ENCODE measurements at regions not wholly inside any gene's neighbourhood (a gene's known extent, or its start where the extent isn't known, plus 50 kb on each side); places are given as distances from the start of the nearest gene placed in this dataset.
A peak's percentile ranks its signal among the peaks of the same experiment; 100 is the strongest.

DNA sequence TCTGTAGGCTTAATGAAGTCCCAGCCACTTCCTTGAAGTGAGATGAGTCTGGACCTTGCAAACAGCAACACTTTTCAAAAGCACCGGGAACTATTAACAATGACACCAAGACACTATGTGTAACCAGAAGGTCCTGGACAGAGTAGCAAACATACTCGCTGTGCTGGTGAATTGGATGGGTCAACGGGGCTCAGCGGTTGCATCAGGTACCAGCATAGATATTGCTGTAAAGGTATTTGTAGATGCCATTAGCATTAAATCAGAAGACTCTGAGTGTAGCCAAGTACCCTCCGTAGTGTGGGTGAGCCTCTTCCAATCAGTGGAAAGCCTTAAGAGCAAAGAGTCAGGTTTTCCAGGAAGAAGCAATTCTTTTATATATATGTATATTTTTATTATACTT, 140.5 kb downstream of the IRX2 start:
- DNase-seq (ENCODE audit: insufficient read length, low spot score) (no peak), FAIRE-seq (no peak)

DNA sequence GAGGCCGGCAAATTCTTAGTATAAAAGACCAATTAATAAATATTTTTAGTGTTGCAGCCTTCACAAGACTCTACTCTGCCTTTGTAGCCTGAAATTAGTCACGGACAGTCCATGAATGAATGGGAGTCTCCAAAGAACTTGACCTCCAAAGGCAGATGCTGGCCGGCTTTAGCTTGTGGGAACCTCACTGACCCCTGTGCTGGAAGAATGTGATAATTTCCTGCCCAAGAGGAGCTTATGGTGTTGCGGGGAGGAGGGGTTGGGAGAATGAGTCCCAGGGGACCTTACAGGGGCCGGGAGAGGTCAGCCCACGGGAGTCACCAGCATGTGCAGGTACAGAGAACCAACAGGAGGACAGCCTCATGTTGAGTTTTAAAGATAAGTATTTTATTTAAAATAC, 143.1 kb downstream of the IRX2 start:
- FAIRE-seq (no peak), DNase-seq (ENCODE audit: insufficient read length, low spot score) (no peak)

DNA sequence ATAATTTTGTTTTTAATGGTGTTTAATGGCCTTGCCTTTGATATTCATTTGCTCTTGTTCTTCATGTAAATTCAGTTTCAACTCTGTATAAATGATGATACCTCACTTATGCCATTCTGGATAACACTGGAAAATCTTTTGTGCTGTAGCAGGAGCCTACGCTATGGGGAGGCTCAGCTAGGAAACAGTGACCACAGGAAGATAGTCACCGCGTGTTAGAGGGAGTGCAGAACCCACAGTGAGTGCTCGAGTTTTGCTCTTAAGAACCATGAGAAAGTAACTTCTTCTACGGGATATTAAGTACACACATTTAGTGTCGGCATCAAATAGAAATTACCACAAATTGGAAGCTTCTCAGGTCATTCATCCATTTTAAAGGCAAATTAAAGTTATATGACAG, 143.9 kb downstream of the IRX2 start:
- DNase-seq (ENCODE audit: insufficient read length, low spot score) (no peak), FAIRE-seq (no peak)

DNA sequence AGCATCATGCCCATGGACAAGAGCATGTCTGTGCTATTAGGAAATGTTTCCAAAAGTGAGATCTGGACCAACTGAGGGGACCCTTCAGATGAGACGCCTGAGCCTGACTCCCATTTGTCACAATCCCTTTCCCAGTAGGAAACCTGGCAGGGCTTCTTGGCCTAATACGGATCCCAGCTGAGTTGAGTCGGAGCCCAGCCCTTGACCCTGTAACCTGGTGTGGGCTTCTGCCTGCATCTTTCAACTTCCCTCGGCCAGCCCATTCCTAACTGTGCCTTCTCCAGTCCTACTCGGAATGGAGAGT, 148.3 kb downstream of the IRX2 start:
- DNase-seq (ENCODE audit: insufficient read length, low spot score) = no peak
- no peak for FAIRE-seq

DNA sequence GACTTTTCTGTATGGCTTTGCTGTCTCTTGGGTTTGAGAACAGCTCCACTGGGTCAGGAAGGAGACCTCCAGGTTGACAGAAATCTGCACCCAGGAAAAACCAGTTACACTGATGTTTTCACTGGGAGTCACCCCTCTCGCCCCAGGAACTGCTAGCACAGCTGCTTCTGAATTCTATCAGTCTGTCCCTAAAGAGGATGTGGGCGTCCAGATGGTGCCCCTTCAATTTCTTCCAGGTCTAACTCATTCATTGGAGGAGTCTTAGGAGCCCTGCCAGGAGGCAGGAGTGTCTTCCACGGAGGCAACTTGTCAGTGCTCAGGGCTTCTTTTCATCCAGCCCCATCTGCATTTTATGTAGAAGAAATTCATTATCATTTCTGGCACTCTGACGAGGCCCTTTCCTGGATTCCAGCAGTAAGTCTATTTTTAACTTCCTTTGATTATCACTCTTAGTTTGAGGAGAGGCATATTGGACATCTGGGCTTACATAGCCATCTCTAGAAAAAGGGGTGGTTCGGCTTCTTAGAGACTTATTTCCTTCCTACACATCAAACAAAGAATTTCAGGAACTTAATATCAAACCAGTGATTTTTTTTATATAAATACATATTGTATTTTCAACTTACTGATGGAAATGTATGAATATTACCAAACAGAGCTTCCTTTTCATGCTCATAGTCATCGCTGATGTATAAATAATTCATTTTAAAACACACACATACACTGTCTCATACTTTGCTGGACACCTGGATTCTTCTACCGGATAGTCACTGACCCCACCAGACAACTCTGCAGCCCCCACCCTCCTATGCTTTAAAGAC, 148.8 kb downstream of the IRX2 start:
- DNase-seq (ENCODE audit: insufficient read length, low spot score) = no peak
- FAIRE-seq = no peak

DNA sequence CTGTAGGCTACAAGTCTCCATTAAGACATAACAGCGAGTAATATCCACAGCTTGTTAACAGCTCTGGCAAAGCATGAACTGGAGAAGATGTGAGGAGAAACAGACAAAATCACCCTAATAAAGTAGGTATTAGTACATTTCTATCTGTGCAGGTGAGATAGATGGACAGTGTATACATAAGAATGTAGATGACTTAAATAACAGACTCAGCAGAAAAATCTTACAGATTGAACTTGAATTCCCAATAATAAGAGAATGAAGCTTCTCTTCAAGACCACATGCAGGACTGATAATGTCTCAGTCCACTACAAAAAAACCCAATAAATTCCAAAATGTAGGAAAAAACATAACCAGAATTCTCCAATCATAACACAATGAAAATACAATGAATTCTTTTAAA, 153.0 kb downstream of the IRX2 start:
- no peak for FAIRE-seq
- no peak for DNase-seq (ENCODE audit: insufficient read length, low spot score)

DNA sequence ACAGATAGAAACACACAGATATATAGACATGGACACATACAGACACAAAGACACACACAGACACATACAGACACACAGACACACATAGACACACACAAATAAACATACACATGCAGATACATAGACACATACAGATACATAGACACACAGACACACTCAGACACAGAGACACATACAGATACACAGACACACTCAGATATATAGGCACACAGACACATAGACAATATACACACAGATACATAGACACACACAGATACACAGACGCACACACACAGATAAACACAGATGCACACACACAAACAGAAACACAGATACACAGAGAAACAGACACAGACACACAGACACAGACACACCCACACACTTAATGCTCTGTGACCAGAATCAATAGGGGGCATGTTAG, 156.8 kb downstream of the IRX2 start:
- DNase-seq (ENCODE audit: insufficient read length, low spot score) (no peak), FAIRE-seq (no peak)

DNA sequence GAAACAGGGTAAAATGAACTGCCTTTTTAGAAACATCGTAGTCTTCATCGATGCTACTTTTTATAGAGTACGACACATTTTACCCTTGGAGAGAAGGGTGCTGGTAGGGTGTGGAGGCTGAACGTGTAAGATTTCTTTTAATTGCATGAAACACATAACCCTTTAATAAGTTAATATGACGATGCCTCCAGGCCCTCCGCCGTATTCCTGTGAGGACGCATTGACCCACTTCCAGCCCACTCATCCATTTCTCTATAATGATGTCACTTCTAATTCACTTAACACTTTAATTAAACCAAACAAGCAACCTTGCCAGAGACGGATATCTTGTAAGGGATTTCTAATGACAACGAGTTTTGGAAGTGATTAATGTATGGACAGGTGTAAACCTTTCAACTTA, 158.7 kb downstream of the IRX2 start:
- no peak for FAIRE-seq

DNA sequence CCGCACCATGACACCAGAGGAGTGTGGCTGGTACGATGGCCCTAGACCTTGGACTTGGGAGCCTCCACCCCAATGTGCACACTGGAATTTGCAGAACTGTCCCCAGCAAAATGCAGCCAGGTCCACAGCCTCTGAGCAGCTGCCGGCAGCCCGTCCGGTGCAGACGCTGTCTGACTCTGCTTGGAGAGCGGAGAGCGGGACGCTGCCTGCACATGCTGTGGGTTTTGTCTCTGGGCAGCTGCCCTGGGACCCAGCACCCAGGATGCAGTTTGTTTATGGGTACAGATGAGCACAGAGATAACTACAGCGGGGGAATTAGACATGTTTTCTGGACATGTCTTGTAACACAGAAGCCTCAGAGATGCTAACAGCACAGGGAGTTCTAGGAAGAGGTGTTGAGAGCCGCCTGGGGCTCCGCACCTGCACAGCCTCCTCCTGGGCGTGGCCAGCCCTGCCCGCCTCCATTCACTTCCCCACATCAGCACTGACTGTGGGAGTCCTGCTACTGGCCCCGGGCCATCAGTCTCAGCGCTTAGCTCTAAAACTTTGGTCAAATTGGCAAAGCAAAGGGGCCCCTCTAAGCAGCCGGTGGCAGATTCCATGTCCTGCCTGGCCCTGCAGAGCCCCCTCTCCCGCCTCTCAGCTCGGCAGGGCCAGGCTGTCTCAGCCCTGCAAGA, 159.6 kb downstream of the IRX2 start:
- DNase-seq (ENCODE audit: insufficient read length, low spot score) (no peak), FAIRE-seq (no peak)

More for the DNA sequence above, 158.7 kb downstream of the IRX2 start:
- DNase-seq (ENCODE audit: insufficient read length, low spot score) = no peak

DNA sequence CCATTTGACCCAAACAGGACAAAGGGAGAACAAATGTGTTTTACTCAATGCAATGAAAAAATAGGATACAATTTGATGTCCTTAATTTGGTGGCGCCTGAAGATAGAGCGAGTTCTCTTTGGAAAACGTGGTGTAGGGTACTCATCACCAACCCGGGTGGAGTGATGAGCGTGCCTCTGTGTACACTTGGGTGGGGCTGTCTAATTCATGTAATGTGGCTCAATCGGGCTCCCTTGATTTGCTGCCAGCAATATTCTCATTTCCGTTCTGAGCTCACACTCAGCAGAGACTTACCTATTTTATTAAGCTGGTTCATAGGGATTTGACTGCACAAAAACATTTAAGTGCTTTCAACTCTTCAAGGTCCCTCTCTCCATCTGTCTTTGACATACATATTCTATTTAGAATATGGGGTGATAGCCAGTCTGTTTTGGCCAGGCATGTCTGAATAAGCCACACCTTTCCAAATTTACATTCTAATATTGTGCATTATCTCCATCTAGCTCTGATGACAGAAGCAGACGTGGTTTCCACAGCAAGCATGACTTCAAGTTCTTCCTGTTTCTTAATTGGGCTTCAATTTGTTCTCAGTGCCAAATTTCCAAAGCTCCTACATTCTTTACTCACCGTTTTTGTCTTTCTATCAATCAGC, 162.5 kb downstream of the IRX2 start:
- no peak for FAIRE-seq
- no peak for DNase-seq (ENCODE audit: insufficient read length, low spot score)

DNA sequence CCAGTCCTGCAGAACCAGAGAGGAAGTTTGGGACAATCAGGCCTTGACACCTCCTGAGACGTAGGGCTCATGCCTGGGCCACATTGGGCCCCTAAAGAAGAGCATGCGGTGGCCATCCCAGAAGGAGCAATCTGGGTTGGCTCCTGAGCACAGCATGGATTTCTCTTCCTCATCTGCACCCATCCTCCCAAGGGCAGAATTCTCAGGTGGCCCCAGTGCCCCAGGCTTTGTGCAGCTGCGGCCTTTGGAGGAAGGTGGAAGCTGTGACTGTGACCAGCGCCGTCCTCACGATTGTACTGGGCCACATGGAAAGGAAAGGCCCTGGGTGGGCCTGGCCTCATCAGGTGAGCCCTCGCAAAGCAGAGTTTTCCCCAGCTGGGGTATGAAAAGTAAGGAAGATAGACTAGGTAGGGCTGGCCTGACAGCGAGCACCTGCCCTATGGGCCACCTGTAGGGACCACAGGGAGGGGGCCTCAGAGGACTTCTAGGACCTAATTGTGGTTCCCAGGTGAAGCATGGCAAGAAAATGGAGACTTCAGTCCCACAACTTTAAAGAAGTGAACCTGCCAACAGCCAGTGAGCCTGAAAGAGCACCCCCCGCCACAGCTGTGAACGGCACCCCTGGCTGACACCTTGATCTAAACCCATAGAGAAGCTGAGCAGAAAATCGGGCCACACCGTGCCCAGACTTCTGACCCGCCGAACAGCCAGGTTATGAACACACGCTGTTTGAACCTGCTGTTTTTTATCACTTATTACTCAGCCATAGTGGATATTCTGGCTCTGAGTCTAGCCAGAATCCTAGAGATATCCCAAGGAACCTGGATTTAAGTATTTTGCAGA, 164.1 kb downstream of the IRX2 start:
- FAIRE-seq (no peak), DNase-seq (ENCODE audit: insufficient read length, low spot score) (no peak)

DNA sequence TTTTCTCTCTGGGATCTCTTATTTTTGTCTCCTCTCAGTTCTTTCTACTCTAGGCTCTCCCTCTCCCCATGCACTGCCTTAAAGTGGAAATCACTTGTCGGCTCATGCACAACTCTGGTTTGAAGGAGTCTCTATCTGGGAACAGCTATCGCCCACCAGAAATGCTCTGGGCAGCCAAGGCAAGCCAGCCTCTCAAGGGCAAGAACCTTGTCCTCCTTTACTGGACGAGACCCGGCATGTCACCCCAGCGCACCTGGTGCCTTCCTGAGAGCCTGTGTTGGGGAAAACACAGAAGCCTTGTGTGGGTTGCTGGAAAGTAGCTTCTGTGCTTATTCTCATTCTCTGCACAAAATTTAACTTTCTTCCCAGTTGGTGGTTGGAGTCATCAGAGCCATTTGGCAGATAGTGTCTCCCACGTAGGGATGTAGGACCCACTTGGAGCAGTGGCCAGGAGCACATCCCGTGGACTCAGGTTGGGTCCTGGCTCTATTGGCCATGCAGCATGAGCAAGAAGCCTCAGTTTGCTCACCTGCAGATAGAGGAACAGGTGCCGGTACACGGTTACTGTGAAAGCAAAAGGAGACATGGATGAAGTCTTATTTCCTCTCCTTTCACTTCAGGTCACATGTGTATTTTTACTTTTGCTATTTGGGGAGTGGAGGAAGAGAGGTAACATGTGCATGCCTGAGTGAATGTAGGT, 165.3 kb downstream of the IRX2 start:
- FAIRE-seq (no peak), DNase-seq (ENCODE audit: insufficient read length, low spot score) (no peak)

DNA sequence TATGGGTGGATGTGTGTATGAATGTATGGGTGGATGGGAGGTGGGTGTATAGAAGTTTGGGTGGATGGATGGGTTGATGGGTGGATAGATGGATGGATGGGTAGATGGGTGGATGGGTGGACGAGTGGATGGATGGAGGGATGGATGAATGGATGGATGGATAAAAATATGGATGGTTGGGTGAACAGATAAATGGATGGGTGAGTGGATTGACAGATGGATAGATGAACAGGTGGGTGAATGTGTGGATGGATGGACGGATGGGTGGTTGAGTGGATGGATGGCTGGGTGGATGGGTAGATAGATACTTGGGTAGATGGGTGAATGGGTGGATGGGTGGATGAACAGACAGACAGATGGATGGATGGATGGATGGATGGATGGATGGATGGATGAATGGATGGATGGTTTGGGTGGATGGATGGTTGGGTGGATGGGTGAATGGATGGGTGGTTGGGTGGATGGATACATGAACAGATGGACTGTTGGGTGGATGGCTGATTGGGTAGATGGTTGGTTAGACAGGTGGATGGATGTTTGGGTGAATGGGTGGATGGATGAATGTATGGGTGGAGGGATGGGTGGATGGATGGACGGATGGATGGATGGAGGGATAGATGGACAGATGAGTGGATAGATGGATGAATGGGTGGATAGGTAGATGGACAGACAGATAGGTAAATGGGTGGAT, 166.8 kb downstream of the IRX2 start:
- DNase-seq (ENCODE audit: insufficient read length, low spot score) (no peak), FAIRE-seq (peak; percentile 26)

DNA sequence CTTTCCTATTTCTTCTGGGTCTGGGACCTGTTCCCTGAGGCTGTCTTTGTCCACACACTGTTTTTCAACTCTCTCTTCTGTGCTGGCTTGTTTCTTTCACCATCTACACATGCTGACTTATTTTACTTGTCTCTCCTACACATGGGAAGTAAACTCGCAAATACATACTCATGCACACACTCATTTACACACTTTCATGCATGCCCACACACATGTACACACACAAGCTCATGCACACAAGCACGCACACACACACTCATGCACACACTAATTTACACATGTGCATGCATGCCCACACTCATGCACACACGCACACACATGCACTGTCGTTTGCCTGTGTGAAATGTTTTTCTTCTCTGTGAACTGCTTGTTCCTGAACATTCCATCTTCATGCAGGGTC, 169.0 kb downstream of the IRX2 start:
- DNase-seq (ENCODE audit: insufficient read length, low spot score) (no peak), FAIRE-seq (peak; percentile 84)

DNA sequence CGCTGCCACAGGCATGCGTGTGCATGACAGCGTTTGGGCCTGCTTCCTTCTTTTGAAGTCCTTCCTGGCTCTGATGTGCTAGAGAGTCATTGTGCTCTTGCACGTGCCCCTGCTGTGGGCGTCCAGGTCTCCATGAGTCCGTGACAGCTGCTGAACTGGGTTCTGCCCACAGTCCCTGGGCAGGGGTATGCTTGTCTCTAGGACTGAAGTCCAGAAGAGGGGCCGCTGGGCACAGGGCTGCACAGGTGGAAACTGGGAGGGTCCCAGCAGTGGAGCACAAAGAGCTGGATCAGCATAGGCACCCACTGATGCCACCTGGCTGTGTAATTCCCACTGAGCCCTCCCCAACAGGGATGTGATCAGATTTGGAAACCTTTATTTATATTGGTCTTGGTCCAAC, 169.4 kb downstream of the IRX2 start:
- DNase-seq (ENCODE audit: insufficient read length, low spot score) (no peak), FAIRE-seq (no peak)

DNA sequence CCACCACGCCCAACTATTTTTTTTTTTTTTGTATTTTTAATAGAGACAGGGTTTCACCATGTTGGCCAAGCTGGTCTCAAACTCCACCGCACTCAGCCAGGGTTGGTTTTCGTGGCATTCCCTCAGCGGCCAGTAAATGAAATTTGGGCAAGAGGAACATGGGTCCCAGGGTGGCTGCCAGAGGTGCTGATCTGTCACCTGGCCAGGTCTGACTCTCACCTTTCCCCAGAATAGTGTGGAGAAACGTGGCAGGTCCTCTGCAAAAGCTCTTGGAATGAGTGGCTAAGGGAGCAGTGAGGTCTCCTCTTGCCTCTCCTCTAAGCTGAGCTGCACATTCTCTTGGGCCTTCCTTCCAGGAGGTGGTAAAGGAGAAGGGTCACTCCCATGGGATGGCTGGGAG, 170.1 kb downstream of the IRX2 start:
- DNase-seq (ENCODE audit: insufficient read length, low spot score) (no peak), FAIRE-seq (no peak)

DNA sequence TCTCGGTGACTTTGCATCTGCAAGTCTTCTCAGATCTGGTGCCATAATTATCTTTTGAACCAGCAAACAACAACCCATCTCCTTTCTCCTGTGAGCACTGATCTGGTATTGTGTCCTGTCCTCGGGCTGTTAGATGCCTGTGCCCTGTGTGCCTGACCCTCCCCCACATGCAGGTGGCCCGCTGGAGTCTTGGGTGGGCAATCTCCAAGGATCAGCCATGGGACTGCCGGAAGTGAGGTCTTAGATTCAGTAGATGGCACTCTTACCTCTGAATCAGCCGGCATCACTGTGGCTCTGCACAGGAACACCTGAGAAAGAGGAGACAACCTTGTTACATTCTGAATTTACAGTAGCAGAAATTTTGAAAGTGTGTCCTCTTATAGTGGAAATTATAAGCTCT, 172.4 kb downstream of the IRX2 start:
- DNase-seq (ENCODE audit: insufficient read length, low spot score) (no peak), FAIRE-seq (no peak)

DNA sequence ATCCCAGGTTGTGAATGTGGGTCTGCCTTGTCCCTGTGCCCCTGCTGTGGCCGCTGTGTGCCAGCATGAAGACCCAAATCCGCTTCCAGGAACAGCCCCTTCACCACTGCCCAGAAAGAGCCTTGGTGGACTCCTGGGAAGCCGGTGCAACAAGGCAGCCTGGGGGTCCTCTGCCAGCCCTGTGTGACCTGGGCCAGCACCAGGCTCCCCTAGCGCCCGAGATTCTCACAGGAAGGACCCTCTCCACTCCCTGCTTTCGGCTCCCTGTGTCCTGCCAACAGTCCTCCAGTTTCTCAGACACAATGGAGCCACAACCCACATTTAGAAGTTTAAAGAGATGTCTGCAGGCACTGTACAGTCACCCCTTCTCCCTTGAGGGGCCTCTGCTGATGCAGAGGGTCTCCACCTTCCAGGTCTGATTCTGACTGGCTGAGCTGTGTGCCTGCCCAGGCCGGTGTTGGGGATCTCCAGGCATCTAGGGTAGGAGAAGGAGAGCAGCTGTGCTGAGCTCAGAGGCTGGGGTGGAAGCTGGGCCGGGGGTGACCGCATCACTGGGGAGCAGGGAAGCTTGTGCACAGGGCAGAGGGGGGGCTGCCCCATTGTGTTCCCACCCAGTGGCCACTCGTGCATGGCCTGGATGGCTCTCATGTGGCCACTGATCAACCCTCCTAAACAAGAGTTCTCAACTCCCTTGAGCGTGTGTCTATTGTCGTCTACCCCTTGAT, 174.0 kb downstream of the IRX2 start:
- FAIRE-seq (no peak), DNase-seq (ENCODE audit: insufficient read length, low spot score) (no peak)

DNA sequence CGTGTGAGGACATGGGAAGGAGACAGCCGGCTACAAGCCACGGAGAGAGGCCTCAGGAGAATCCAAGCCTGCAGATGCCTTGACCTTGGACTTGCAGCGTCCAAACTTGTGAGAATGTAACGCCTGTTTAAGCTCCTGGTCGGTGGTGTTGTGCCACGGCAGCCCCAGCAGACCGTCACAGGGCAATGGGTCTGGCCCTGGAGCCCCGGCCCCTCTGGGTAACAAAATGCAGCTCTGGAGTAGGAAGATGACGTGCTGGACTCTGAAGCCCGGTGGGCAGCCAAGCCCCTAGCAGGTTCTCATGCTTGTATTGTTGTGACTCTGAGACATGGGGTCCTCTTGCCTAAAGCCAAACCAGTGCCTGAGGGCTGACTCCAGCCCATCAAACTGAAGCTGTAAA, 174.7 kb downstream of the IRX2 start:
- no peak for DNase-seq (ENCODE audit: insufficient read length, low spot score)
- FAIRE-seq = no peak
